Upper lobe of left lung (tissue), 4 donors: ENCODE measurements at regions not wholly inside any gene's neighbourhood (a gene's known extent, or its start where the extent isn't known, plus 50 kb on each side); places are given as distances from the start of the nearest gene placed in this dataset.

ENCODE experiments used
- CTCF ChIP-seq, 6 experiments: fragments of 450-650 bp in 4 of 6; fragments of 200-600 bp in 2 of 6; sonication (generic) in 2 of 6; IDR thresholded peaks; one replicate each; pipeline ENCODE4 v1.5.1; 2016 to 2019; ENCODE audit warnings: antibody characterized with exemption in 6 of 6
- POLR2AphosphoS5 ChIP-seq, 2 donors: sonication (generic); formaldehyde crosslinking; IDR thresholded peaks; one replicate each; pipeline ENCODE4 v1.5.1; 2017; ENCODE audit warnings: antibody characterized with exemption in 2 of 2

DNA sequence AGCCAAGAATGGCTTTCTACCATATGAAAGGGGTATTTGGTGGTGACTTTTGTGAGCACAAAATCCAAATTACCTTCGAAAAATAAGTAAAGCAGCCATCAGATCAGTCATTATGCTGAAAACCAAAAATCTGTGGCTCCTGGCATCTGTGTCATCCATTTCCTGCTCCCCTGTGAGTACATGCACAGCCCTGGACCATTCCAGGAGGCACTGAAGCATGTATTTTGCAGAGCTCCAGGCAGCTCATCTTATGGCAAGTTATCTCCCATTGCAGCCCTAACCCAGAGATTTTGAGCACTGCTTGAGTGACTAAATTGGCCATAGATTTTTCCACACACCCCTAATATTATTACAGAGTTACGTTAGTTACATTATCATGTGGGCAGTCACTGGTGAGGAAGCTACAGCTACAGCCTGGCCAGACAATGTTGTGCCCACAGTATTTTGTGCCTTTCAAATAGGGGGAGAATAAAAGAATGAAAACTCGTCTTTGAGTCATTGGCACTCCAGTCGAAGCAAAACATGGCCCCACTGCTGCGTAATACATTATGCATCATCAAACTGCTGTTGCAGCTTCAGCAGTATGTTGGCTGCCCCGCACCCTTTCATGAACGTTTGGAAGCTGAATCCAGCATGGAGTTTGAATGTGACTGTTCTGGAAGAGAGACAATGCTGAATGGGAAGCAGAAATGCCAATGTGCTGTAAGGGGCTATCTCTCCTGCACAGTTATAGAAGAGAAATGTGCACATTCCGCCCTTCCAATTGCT lies 702.2 kb downstream of the RNF144A start:
- TF ChIP-seq CTCF (IDR thresholded peaks at IDR 0.05): no peak
- no peak for TF ChIP-seq POLR2AphosphoS5 (IDR thresholded peaks at IDR 0.05)
